Keratinocyte (primary cell): ENCODE measurements at regions not wholly inside any gene's neighbourhood (a gene's known extent, or its start where the extent isn't known, plus 50 kb on each side); places are given as distances from the start of the nearest gene placed in this dataset.

Experiments used
- CTCF ChIP-seq, 3 experiments: IDR thresholded peaks in 1 of 3; conservative IDR thresholded peaks in 1 of 3; optimal IDR thresholded peaks in 1 of 3; 2 replicates in 2 of 3; 3 replicates in 1 of 3; pipeline versions ENCODE3 to v1.5.1; 2011; ENCODE audit warnings: low read length in 3 of 3, mild to moderate bottlenecking in 3 of 3, moderate library complexity in 2 of 3, control low read depth in 1 of 3, inconsistent platforms in 1 of 3; ENCODE audit not compliant: insufficient read depth in 2 of 3; ENCODE audit errors: extremely low read depth in 1 of 3
- EZH2 ChIP-seq: IDR thresholded peaks from one replicate; pipeline ENCODE4 v1.6.1; 2012; ENCODE audit warnings: inconsistent platforms, mild to moderate bottlenecking, low read length, moderate library complexity

GRCh38 chrX:74251006-74251930 is 52.7 kb upstream of the ZCCHC13 start:
- TF ChIP-seq CTCF (optimal IDR thresholded peaks at IDR 0.05 in 1 of 3, IDR thresholded peaks at IDR 0.05 in 1 of 3, conservative IDR thresholded peaks at IDR 0.05 in 1 of 3; ENCODE audit: extremely low read depth in 1 of 3, insufficient read depth in 2 of 3, low read length in 3 of 3) (no peak), EZH2 (no peak)
